Kidney (tissue), 13 donors: ENCODE measurements at regions not wholly inside any gene's neighbourhood (a gene's known extent, or its start where the extent isn't known, plus 50 kb on each side); places are given as distances from the start of the nearest gene placed in this dataset.

Experiments used
- DNase-seq, 5 donors: peaks; one replicate each; pipeline ENCODE4 v3.0.0-alpha.2; 2013 to 2020
- FAIRE-seq: peaks from 2 replicates; lab custom pipeline; 2012; peaks lifted over from hg19 to GRCh38; lab: Jason Lieb, UNC
- H3K27ac ChIP-seq, 2 donors: one replicate each; pipeline ENCODE4 v1.7.0; 2013; ENCODE audit warnings: low read depth in 2 of 2, low read length in 2 of 2, inconsistent platforms in 1 of 2
- H3K27me3 ChIP-seq: one replicate; pipeline ENCODE4 v1.7.1; 2013; ENCODE audit warnings: low read length, inconsistent platforms; ENCODE audit not compliant: control insufficient read depth, insufficient read depth
- H3K36me3 ChIP-seq, 3 donors: one replicate each; pipeline versions ENCODE4 v1.7.0 to v1.7.1; 2013; ENCODE audit warnings: low read length in 3 of 3, control low read depth in 1 of 3, inconsistent platforms in 1 of 3; ENCODE audit not compliant: insufficient read depth in 3 of 3, control insufficient read depth in 2 of 3
- H3K4me1 ChIP-seq, 3 donors: one replicate each; pipeline versions ENCODE4 v1.7.0 to v1.7.1; 2013; ENCODE audit warnings: low read length in 3 of 3, inconsistent platforms in 1 of 3, low read depth in 1 of 3; ENCODE audit not compliant: control insufficient read depth in 2 of 3, insufficient read depth in 2 of 3
- H3K4me3 ChIP-seq, 3 donors: one replicate each; pipeline versions ENCODE4 v1.7.0 to v1.8.1; 2013; ENCODE audit warnings: low read length in 3 of 3, control low read depth in 1 of 3, inconsistent platforms in 1 of 3
- H3K9ac ChIP-seq, 3 donors: one replicate each; pipeline versions ENCODE4 v1.7.0 to v1.7.1; 2013; ENCODE audit warnings: low read length in 3 of 3, control low read depth in 1 of 3, inconsistent platforms in 1 of 3
- H3K9me3 ChIP-seq, 3 donors: one replicate each; pipeline versions ENCODE4 v1.7.0 to v1.7.1; 2013; ENCODE audit warnings: low read length in 3 of 3, control low read depth in 1 of 3, inconsistent platforms in 1 of 3; ENCODE audit not compliant: control insufficient read depth in 2 of 3, insufficient read depth in 1 of 3
- CTCF ChIP-seq: IDR thresholded peaks from 3 replicates; pipeline ENCODE4 v1.5.1; 2012; ENCODE audit warnings: mild to moderate bottlenecking, moderate library complexity, borderline replicate concordance; ENCODE audit not compliant: insufficient read depth; ENCODE audit errors: extremely low read depth
- intact Hi-C: fragments of 100-400 bp; cut with DNase I; formaldehyde crosslinking; loops from one replicate; pipeline ENCODE4 v1.11.1; 2022
- donor health status: control.
- donor health status: control.
- donor health status: control.
- donor health status: control.
- donor health status: control.
- donor health status: DM: yes; HTN: yes; CAD: no.
- donor health status: Normal renal cell carcinoma (clear cell type).

- FAIRE-seq (no peak), DNase-seq (peak in 2 of 5 donors; percentile 3 to 6)
- Histone ChIP-seq H3K4me1 (no peaks in the 10 kb centered on the region), H3K4me3 (no peak overlapping the region), H3K9me3 (peaks cover 0 to 6% (median 0%) of the 10 kb centered on the region in 3 donors), H3K9ac (no peak overlapping the region), H3K27ac (no peak overlapping the region), H3K27me3 (no peaks in the 10 kb centered on the region), H3K36me3 (no peaks in the 10 kb centered on the region)
- TF ChIP-seq CTCF: no peak
- intact Hi-C loops: no loop called here
These were observed 272.6 kb upstream of the NPSR1 start for GRCh38 chr7:34385384-34385783.

- Histone ChIP-seq H3K27ac (no peak overlapping the region), H3K27me3 (no peaks in the 10 kb centered on the region), H3K9ac (no peak overlapping the region), H3K4me1 (peaks cover 0 to under 1% (median 0%) of the 10 kb centered on the region in 3 donors), H3K4me3 (no peak overlapping the region), H3K9me3 (no peaks in the 10 kb centered on the region), H3K36me3 (no peaks in the 10 kb centered on the region)
- DNase-seq (no peak), FAIRE-seq (no peak)
- TF ChIP-seq CTCF: no peak
- intact Hi-C loops: no loop called here
These were observed 268.5 kb upstream of the NPSR1 start for GRCh38 chr7:34389332-34390078.

- Histone ChIP-seq H3K4me3 (no peak overlapping the region), H3K9ac (no peak overlapping the region), H3K4me1 (peaks cover 0 to 2% (median 0%) of the 10 kb centered on the region in 3 donors), H3K36me3 (no peaks in the 10 kb centered on the region), H3K27me3 (no peaks in the 10 kb centered on the region), H3K9me3 (no peaks in the 10 kb centered on the region), H3K27ac (no peak overlapping the region)
- no peak for TF ChIP-seq CTCF
- DNase-seq (no peak), FAIRE-seq (no peak)
- intact Hi-C loops: no loop called here
These were observed 267.9 kb upstream of the NPSR1 start for GRCh38 chr7:34390103-34390502.
